GM12864 (cell line): ENCODE measurements at regions not wholly inside any gene's neighbourhood (a gene's known extent, or its start where the extent isn't known, plus 50 kb on each side); places are given as distances from the start of the nearest gene placed in this dataset.

ENCODE experiments used
- DNase-seq: peaks from one replicate; pipeline ENCODE4 v3.0.0-alpha.2; 2011; ENCODE audit warnings: low read depth
- H3K4me3 ChIP-seq: 2 replicates; pipeline ENCODE4 v1.5.1; 2011; ENCODE audit warnings: mild to moderate bottlenecking, low read depth, low read length, control low read depth
- TF ChIP-seq, protein P1 (sequence below): IDR thresholded peaks from 2 replicates; pipeline ENCODE4 v1.5.1; 2011; ENCODE audit warnings: low read depth, mild to moderate bottlenecking, moderate library complexity, low read length, control low read depth, inconsistent platforms; ENCODE audit errors: missing control alignments

DNA sequence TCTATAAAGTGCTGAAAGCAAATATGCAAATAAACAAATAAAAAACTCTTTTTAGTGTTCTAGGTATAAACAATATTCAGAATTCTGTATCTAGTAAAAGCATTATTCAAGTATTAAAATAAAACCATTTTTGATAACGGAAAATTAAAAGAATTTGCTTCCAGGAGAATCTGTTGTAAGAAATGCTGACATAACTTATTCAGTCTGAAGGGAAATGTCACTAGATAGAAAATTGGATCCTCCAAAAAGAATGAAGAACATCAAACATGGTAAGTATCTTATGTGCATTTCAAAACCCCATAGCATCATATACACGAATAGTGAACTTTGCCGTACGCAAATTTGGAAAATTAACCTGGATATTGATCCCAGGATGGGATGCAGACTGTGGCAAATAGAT is 506.7 kb downstream of the GLRX3 start:
- DNase-seq = no peak

GRCh38 chr10:130647341-130647740 is 511.1 kb downstream of the GLRX3 start:
- H3K4me3 ChIP-seq = no peak overlapping the region
- DNase-seq = no peak
- TF ChIP-seq, protein P1, sequence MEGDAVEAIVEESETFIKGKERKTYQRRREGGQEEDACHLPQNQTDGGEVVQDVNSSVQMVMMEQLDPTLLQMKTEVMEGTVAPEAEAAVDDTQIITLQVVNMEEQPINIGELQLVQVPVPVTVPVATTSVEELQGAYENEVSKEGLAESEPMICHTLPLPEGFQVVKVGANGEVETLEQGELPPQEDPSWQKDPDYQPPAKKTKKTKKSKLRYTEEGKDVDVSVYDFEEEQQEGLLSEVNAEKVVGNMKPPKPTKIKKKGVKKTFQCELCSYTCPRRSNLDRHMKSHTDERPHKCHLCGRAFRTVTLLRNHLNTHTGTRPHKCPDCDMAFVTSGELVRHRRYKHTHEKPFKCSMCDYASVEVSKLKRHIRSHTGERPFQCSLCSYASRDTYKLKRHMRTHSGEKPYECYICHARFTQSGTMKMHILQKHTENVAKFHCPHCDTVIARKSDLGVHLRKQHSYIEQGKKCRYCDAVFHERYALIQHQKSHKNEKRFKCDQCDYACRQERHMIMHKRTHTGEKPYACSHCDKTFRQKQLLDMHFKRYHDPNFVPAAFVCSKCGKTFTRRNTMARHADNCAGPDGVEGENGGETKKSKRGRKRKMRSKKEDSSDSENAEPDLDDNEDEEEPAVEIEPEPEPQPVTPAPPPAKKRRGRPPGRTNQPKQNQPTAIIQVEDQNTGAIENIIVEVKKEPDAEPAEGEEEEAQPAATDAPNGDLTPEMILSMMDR = no peak

More for the DNA sequence above, 506.7 kb downstream of the GLRX3 start:
- TF ChIP-seq, protein P1 = no peak
- H3K4me3 ChIP-seq = no peak overlapping the region

GRCh38 chr10:130648807-130649206 is 512.6 kb downstream of the GLRX3 start:
- DNase-seq = no peak
- no peak overlapping the region for H3K4me3 ChIP-seq
- TF ChIP-seq, protein P1 = no peak

GRCh38 chr10:130652544-130652943 is 516.4 kb downstream of the GLRX3 start:
- TF ChIP-seq, protein P1 = no peak

GRCh38 chr10:130652964-130653578 is 516.9 kb downstream of the GLRX3 start:
- no peak overlapping the region for H3K4me3 ChIP-seq
- TF ChIP-seq, protein P1 = no peak
- DNase-seq = no peak

More at GRCh38 chr10:130652544-130652943, 516.4 kb downstream of the GLRX3 start:
- no peak overlapping the region for H3K4me3 ChIP-seq
- no peak for DNase-seq

GRCh38 chr10:130654726-130655125 is 518.5 kb downstream of the GLRX3 start:
- TF ChIP-seq, protein P1 = no peak
- DNase-seq = no peak
- no peak overlapping the region for H3K4me3 ChIP-seq
